ENCODE measurements at regions not wholly inside any gene's neighbourhood (a gene's known extent, or its start where the extent isn't known, plus 50 kb on each side); places are given as distances from the start of the nearest gene placed in this dataset.

DNA sequence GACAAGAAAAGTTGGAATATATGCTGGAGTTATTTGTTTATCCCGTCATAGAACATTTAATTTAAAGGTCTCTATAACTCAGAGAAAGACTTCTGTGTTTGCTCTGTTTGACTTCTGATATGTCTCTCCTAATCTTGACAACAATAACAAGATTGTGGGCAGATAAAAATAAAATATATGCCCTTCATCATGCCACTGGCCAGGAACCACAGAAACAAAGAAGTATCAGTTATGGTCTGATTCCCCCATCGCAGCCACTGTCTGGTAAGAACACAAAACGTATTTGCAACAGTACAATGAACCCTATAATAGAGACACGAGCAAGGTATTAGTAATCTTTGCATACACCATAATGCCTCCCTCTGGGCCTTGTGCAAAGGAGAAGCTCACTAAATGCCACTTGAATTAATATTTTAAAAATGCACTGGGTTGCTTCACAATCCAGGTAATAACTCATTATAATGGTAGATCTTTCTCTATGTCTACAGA lies 1498.3 kb downstream of the CDH11 start:
- no peak overlapping the region for H2BK12ac ChIP-seq (ENCODE audit: insufficient read length, low read depth, low read length)
- no peaks in the 10 kb centered on the region for H4K20me1 ChIP-seq (ENCODE audit: control insufficient read depth, insufficient read depth, insufficient read length)
- H3K18ac ChIP-seq (ENCODE audit: insufficient read length, low read depth, low read length), result no peak overlapping the region
- no peak overlapping the region for H2BK5ac ChIP-seq (ENCODE audit: insufficient read length, low read length)
- no peak overlapping the region for H2BK20ac ChIP-seq (ENCODE audit: low read depth, low read length, poor library complexity, severe bottlenecking)
- TF ChIP-seq, protein P1, sequence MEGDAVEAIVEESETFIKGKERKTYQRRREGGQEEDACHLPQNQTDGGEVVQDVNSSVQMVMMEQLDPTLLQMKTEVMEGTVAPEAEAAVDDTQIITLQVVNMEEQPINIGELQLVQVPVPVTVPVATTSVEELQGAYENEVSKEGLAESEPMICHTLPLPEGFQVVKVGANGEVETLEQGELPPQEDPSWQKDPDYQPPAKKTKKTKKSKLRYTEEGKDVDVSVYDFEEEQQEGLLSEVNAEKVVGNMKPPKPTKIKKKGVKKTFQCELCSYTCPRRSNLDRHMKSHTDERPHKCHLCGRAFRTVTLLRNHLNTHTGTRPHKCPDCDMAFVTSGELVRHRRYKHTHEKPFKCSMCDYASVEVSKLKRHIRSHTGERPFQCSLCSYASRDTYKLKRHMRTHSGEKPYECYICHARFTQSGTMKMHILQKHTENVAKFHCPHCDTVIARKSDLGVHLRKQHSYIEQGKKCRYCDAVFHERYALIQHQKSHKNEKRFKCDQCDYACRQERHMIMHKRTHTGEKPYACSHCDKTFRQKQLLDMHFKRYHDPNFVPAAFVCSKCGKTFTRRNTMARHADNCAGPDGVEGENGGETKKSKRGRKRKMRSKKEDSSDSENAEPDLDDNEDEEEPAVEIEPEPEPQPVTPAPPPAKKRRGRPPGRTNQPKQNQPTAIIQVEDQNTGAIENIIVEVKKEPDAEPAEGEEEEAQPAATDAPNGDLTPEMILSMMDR (conservative IDR thresholded peaks at IDR 0.05), result no peak
- no peak overlapping the region for H4K5ac ChIP-seq (ENCODE audit: insufficient read length, low read depth, low read length)
- no peak for DNase-seq
- H3K36me3 Mint-ChIP-seq (ENCODE audit: insufficient read depth in 1 of 3, low read depth in 3 of 3), result no peaks in the 10 kb centered on the region
- no peak overlapping the region for H3K4me3 Mint-ChIP-seq
- no CpG with 5 or more reads among the region's 4 CpGs for WGBS (ENCODE audit: extremely low coverage, insufficient read length, low lambda C conversion rate)
- H3K79me1 ChIP-seq (ENCODE audit: insufficient read depth, low read depth, low read length, poor library complexity, severe bottlenecking), result no peaks in the 10 kb centered on the region
- no peaks in the 10 kb centered on the region for H3K27me3 ChIP-seq (ENCODE audit: insufficient read depth, low read length)
- no peak overlapping the region for H3K56ac ChIP-seq (ENCODE audit: insufficient read length, low read depth, low read length)
- H3K4me1 ChIP-seq (ENCODE audit: insufficient read depth, low read length), result no peaks in the 10 kb centered on the region
- H3K23ac ChIP-seq (ENCODE audit: insufficient read length, low read depth, low read length), result no peak overlapping the region
- H3K4ac ChIP-seq (ENCODE audit: low read depth, low read length), result no peak overlapping the region
- H3K14ac ChIP-seq (ENCODE audit: insufficient read depth, low read length), result no peak overlapping the region
- no peak overlapping the region for H3K27ac ChIP-seq (ENCODE audit: insufficient read length, low read depth, low read length)
- H3K9ac ChIP-seq (ENCODE audit: extremely low read depth, insufficient read length, low read length), result no peak overlapping the region
- no peaks in the 10 kb centered on the region for H3K27me3 Mint-ChIP-seq (ENCODE audit: low read depth)
- peaks cover 5 to 16% of the 10 kb centered on the region in 2 experiments for H3K4me1 Mint-ChIP-seq
- no peak overlapping the region for H4K8ac ChIP-seq (replicated peaks; ENCODE audit: insufficient read length, low read depth, low read length)
- H2AK5ac ChIP-seq (ENCODE audit: insufficient read length, low read length), result no peak overlapping the region
- H2BK15ac ChIP-seq (ENCODE audit: low read depth, low read length), result no peak overlapping the region
- no peak overlapping the region for H2BK120ac ChIP-seq (ENCODE audit: low read depth, low read length, poor library complexity, severe bottlenecking)
- no peaks in the 10 kb centered on the region; a peak in 1 of 5 replicates for H3K9me3 Mint-ChIP-seq
- H3K9me3 ChIP-seq (ENCODE audit: control insufficient read depth, low read depth, low read length), result no peaks in the 10 kb centered on the region
- no peak overlapping the region for H3K4me2 ChIP-seq (ENCODE audit: insufficient read depth, insufficient read length, low read length)
- H3K23me2 ChIP-seq (ENCODE audit: insufficient read length, low read depth, low read length, poor library complexity, severe bottlenecking), result no peaks in the 10 kb centered on the region
- H3K27ac Mint-ChIP-seq, result no peak overlapping the region
- no peak overlapping the region for H2AFZ ChIP-seq (ENCODE audit: low read length)
- no peak overlapping the region for H3T11ph ChIP-seq (ENCODE audit: low read length)
- H3K79me2 ChIP-seq (ENCODE audit: insufficient read depth, low read length), result no peaks in the 10 kb centered on the region
- no peak overlapping the region for H4K91ac ChIP-seq (ENCODE audit: insufficient read length, low read depth, low read length)

All from H9 (cell line).